GM23338 (cell line): ENCODE measurements at regions not wholly inside any gene's neighbourhood (a gene's known extent, or its start where the extent isn't known, plus 50 kb on each side); places are given as distances from the start of the nearest gene placed in this dataset.

Source experiments
- ATAC-seq: fragments of 200-7000 bp; cut with Tn5 transposase; 3 replicates; pipeline ENCODE4 v1.9.1; 2020
- DNase-seq: peaks from one replicate; pipeline ENCODE4 v3.0.0-alpha.2; 2015; ENCODE audit warnings: low spot score
- H2AFZ ChIP-seq: fragments of 200-600 bp; sonication (generic); 2 replicates; pipeline ENCODE4 v1.8.0; 2016; ENCODE audit warnings: antibody characterized with exemption, mild to moderate bottlenecking, moderate library complexity
- H3F3A ChIP-seq: fragments of 200-600 bp; sonication (generic); replicated peaks from 2 replicates; pipeline ENCODE4 v1.8.0; 2017; ENCODE audit warnings: antibody characterized with exemption, mixed run types, low read depth
- H3K27ac ChIP-seq: fragments of 200-600 bp; sonication (generic); 2 replicates; pipeline ENCODE4 v1.6.1; 2016; ENCODE audit warnings: low read depth
- H3K27me3 ChIP-seq: fragments of 200-600 bp; sonication (generic); 2 replicates; pipeline ENCODE4 v1.8.0; 2016; ENCODE audit warnings: mild to moderate bottlenecking, mixed run types, moderate library complexity; ENCODE audit not compliant: insufficient read depth
- H3K36me3 ChIP-seq: fragments of 200-600 bp; sonication (generic); 2 replicates; pipeline ENCODE4 v1.8.0; 2016; ENCODE audit warnings: mild to moderate bottlenecking; ENCODE audit not compliant: insufficient read depth
- H3K4me1 ChIP-seq: fragments of 200-600 bp; sonication (generic); 2 replicates; pipeline ENCODE4 v1.8.0; 2016; ENCODE audit warnings: mild to moderate bottlenecking, moderate library complexity; ENCODE audit not compliant: insufficient read depth
- H3K4me2 ChIP-seq: fragments of 200-600 bp; sonication (generic); 2 replicates; pipeline ENCODE4 v1.7.1; 2017; ENCODE audit warnings: mixed run types
- H3K4me3 ChIP-seq: fragments of 200-600 bp; sonication (generic); 2 replicates; pipeline ENCODE4 v1.6.1; 2016; ENCODE audit warnings: mixed run types
- H3K79me2 ChIP-seq: fragments of 200-600 bp; sonication (generic); replicated peaks from 2 replicates; pipeline ENCODE4 v1.8.0; 2017; ENCODE audit warnings: mild to moderate bottlenecking; ENCODE audit not compliant: insufficient read depth
- H3K9me2 ChIP-seq: fragments of 200-600 bp; sonication (generic); 2 replicates; pipeline ENCODE4 v1.8.0; 2017; ENCODE audit not compliant: insufficient read depth
- H4K20me1 ChIP-seq: fragments of 200-600 bp; sonication (generic); replicated peaks from 2 replicates; pipeline ENCODE4 v1.8.0; 2017; ENCODE audit warnings: mild to moderate bottlenecking; ENCODE audit not compliant: insufficient read depth
- H3K27ac Mint-ChIP-seq: 2 replicates; pipeline ENCODE4 v1.8.0; 2020; ENCODE audit warnings: inconsistent platforms, mild to moderate bottlenecking, moderate library complexity, mixed read lengths
- H3K27me3 Mint-ChIP-seq: 3 replicates; pipeline ENCODE4 v1.8.0; 2022; ENCODE audit warnings: low read depth, mild to moderate bottlenecking, moderate library complexity, mixed read lengths, inconsistent platforms; ENCODE audit not compliant: insufficient read depth, poor library complexity
- H3K36me3 Mint-ChIP-seq: 3 replicates; pipeline ENCODE4 v1.8.0; 2021; ENCODE audit warnings: low read depth, mild to moderate bottlenecking, inconsistent platforms, moderate library complexity, mixed read lengths
- H3K4me1 Mint-ChIP-seq: 3 replicates; pipeline ENCODE4 v1.8.0; 2020; ENCODE audit warnings: mild to moderate bottlenecking, inconsistent platforms, mixed read lengths
- H3K4me3 Mint-ChIP-seq: 3 replicates; pipeline ENCODE4 v1.8.0; 2021; ENCODE audit warnings: moderate library complexity, mild to moderate bottlenecking, inconsistent platforms, mixed read lengths
- H3K9me3 Mint-ChIP-seq: 3 replicates; pipeline ENCODE4 v1.8.0; 2020; ENCODE audit warnings: moderate library complexity, mild to moderate bottlenecking, inconsistent platforms, mixed read lengths
- CREB1 ChIP-seq: fragments of 250-450 bp; sonication (Bioruptor Pico); IDR thresholded peaks from 2 replicates; pipeline ENCODE4 v1.5.0; 2020; ENCODE audit warnings: low read depth, mild to moderate bottlenecking, moderate library complexity
- CTCF ChIP-seq, 2 experiments: fragments of 200-600 bp in 1 of 2; sonication (generic) in 1 of 2; conservative IDR thresholded peaks; 2 replicates each; pipeline versions ENCODE4 v1.5.1 to v1.6.1; 2016 to 2017; ENCODE audit warnings: antibody characterized with exemption in 2 of 2, low read depth in 2 of 2, mild to moderate bottlenecking in 2 of 2, moderate library complexity in 1 of 2
- EZH2 ChIP-seq: fragments of 200-600 bp; sonication (generic); IDR thresholded peaks from one replicate; pipeline ENCODE4 v1.8.0; 2017; ENCODE audit warnings: antibody characterized with exemption, mild to moderate bottlenecking, low read depth; ENCODE audit not compliant: unreplicated experiment
- EZH2phosphoT487 ChIP-seq: fragments of 200-600 bp; sonication (generic); IDR thresholded peaks from one replicate; pipeline ENCODE4 v1.8.1; 2018; ENCODE audit warnings: antibody characterized with exemption; ENCODE audit not compliant: unreplicated experiment
- JUNB ChIP-seq: IDR thresholded peaks from one replicate; pipeline ENCODE4 v1.6.1; 2016; ENCODE audit warnings: antibody characterized with exemption; ENCODE audit not compliant: unreplicated experiment
- POLR2AphosphoS5 ChIP-seq: IDR thresholded peaks from 2 replicates; pipeline ENCODE4 v1.6.1; 2016; ENCODE audit warnings: antibody characterized with exemption, low read depth
- REST ChIP-seq: IDR thresholded peaks from one replicate; pipeline ENCODE4 v1.6.1; 2018; ENCODE audit warnings: antibody characterized with exemption; ENCODE audit not compliant: unreplicated experiment
- ZNF331 ChIP-seq: fragments of 250-450 bp; sonication (Bioruptor Pico); IDR thresholded peaks from 2 replicates; pipeline ENCODE4 v1.5.0; 2020; ENCODE audit warnings: low read depth, mild to moderate bottlenecking, moderate library complexity
- TF ChIP-seq, protein P1 (sequence below): fragments of 250-450 bp; sonication (Bioruptor Pico); IDR thresholded peaks from 2 replicates; pipeline ENCODE4 v1.5.0; 2020; ENCODE audit warnings: mild to moderate bottlenecking, moderate library complexity

GRCh38 chr6:79296211-79296610 lies 61.7 kb upstream of the HMGN3 start:
- H3K79me2 ChIP-seq: no peaks in the 10 kb centered on the region
- no peak overlapping the region for H3K27ac ChIP-seq
- no peak overlapping the region for H3K4me2 ChIP-seq
- H3K27ac Mint-ChIP-seq: no peak overlapping the region
- DNase-seq (no peak), ATAC-seq (no peak)
- no peaks in the 10 kb centered on the region for H3K36me3 Mint-ChIP-seq
- no peak overlapping the region for H3K4me3 ChIP-seq
- no peak overlapping the region for H2AFZ ChIP-seq
- H3K27me3 Mint-ChIP-seq: peaks cover 1% of the 10 kb centered on the region
- peaks cover 4% of the 10 kb centered on the region; the same call in 2 of the 3 replicates for H3K4me1 Mint-ChIP-seq
- H3K36me3 ChIP-seq: no peaks in the 10 kb centered on the region
- H4K20me1 ChIP-seq: no peaks in the 10 kb centered on the region
- no peak overlapping the region for H3K4me3 Mint-ChIP-seq
- no peaks in the 10 kb centered on the region for H3K9me2 ChIP-seq
- 0 out of 3 replicates have a peak, but pooled peaks cover 4% of the 10 kb centered on the region for H3K9me3 Mint-ChIP-seq
- TF ChIP-seq EZH2 (no peak), JUNB (no peak), ZNF331 (CRISPR knock-in tag) (no peak), REST (no peak), EZH2phosphoT487 (no peak), CTCF (conservative IDR thresholded peaks at IDR 0.05; ENCODE audit: low read depth in 2 of 2) (no peak), POLR2AphosphoS5 (no peak), CREB1 (CRISPR knock-in tag) (no peak)
- TF ChIP-seq, protein P1, sequence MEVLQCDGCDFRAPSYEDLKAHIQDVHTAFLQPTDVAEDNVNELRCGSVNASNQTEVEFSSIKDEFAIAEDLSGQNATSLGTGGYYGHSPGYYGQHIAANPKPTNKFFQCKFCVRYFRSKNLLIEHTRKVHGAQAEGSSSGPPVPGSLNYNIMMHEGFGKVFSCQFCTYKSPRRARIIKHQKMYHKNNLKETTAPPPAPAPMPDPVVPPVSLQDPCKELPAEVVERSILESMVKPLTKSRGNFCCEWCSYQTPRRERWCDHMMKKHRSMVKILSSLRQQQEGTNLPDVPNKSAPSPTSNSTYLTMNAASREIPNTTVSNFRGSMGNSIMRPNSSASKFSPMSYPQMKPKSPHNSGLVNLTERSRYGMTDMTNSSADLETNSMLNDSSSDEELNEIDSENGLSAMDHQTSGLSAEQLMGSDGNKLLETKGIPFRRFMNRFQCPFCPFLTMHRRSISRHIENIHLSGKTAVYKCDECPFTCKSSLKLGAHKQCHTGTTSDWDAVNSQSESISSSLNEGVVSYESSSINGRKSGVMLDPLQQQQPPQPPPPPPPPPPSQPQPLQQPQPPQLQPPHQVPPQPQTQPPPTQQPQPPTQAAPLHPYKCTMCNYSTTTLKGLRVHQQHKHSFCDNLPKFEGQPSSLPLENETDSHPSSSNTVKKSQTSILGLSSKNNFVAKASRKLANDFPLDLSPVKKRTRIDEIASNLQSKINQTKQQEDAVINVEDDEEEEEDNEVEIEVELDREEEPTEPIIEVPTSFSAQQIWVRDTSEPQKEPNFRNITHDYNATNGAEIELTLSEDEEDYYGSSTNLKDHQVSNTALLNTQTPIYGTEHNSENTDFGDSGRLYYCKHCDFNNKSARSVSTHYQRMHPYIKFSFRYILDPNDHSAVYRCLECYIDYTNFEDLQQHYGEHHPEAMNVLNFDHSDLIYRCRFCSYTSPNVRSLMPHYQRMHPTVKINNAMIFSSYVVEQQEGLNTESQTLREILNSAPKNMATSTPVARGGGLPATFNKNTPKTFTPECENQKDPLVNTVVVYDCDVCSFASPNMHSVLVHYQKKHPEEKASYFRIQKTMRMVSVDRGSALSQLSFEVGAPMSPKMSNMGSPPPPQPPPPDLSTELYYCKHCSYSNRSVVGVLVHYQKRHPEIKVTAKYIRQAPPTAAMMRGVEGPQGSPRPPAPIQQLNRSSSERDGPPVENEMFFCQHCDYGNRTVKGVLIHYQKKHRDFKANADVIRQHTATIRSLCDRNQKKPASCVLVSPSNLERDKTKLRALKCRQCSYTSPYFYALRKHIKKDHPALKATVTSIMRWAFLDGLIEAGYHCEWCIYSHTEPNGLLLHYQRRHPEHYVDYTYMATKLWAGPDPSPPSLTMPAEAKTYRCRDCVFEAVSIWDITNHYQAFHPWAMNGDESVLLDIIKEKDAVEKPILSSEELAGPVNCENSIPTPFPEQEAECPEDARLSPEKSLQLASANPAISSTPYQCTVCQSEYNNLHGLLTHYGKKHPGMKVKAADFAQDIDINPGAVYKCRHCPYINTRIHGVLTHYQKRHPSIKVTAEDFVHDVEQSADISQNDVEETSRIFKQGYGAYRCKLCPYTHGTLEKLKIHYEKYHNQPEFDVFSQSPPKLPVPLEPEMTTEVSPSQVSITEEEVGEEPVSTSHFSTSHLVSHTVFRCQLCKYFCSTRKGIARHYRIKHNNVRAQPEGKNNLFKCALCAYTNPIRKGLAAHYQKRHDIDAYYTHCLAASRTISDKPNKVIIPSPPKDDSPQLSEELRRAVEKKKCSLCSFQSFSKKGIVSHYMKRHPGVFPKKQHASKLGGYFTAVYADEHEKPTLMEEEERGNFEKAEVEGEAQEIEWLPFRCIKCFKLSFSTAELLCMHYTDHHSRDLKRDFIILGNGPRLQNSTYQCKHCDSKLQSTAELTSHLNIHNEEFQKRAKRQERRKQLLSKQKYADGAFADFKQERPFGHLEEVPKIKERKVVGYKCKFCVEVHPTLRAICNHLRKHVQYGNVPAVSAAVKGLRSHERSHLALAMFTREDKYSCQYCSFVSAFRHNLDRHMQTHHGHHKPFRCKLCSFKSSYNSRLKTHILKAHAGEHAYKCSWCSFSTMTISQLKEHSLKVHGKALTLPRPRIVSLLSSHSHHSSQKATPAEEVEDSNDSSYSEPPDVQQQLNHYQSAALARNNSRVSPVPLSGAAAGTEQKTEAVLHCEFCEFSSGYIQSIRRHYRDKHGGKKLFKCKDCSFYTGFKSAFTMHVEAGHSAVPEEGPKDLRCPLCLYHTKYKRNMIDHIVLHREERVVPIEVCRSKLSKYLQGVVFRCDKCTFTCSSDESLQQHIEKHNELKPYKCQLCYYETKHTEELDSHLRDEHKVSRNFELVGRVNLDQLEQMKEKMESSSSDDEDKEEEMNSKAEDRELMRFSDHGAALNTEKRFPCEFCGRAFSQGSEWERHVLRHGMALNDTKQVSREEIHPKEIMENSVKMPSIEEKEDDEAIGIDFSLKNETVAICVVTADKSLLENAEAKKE: no peak
- no peaks in the 10 kb centered on the region for H3F3A ChIP-seq
- no peaks in the 10 kb centered on the region for H3K27me3 ChIP-seq
- H3K4me1 ChIP-seq: no peaks in the 10 kb centered on the region
